NCI-H748 treated with DMSO at 0.1 percent for 48 hours (cell line): ENCODE measurements at regions not wholly inside any gene's neighbourhood (a gene's known extent, or its start where the extent isn't known, plus 50 kb on each side); places are given as distances from the start of the nearest gene placed in this dataset.

Experiments
- DNase-seq: peaks from one replicate; lab custom pipeline; 2025; lab: John Stamatoyannopoulos, UW

GRCh38 chr2:190809139-190809764 lies 71.4 kb upstream of the GLS start:
- no peak for DNase-seq

GRCh38 chr2:190809876-190810525 lies 70.6 kb upstream of the GLS start:
- no peak for DNase-seq

- DNase-seq: no peak
Observed at GRCh38 chr2:190810981-190811587, 69.5 kb upstream of the GLS start.

GRCh38 chr2:190811811-190812210 lies 68.8 kb upstream of the GLS start:
- no peak for DNase-seq

- no peak for DNase-seq
Observed at GRCh38 chr2:190812506-190813294, 67.9 kb upstream of the GLS start.

GRCh38 chr2:190815226-190815625 lies 65.4 kb upstream of the GLS start:
- no peak for DNase-seq

GRCh38 chr2:190817082-190817481 lies 63.5 kb upstream of the GLS start:
- DNase-seq: no peak

- no peak for DNase-seq
Observed at GRCh38 chr2:190819840-190820301, 60.8 kb upstream of the GLS start.

- DNase-seq: no peak
Observed at GRCh38 chr2:190820416-190820815, 60.2 kb upstream of the GLS start.

GRCh38 chr2:190822043-190822442 lies 58.6 kb upstream of the GLS start:
- no peak for DNase-seq

- DNase-seq: no peak
Observed at GRCh38 chr2:190827720-190828119, 52.9 kb upstream of the GLS start.

GRCh38 chr2:190829642-190830041 lies 51.0 kb upstream of the GLS start:
- DNase-seq: no peak
